ENCODE measurements at regions not wholly inside any gene's neighbourhood (a gene's known extent, or its start where the extent isn't known, plus 50 kb on each side); places are given as distances from the start of the nearest gene placed in this dataset.

DNA sequence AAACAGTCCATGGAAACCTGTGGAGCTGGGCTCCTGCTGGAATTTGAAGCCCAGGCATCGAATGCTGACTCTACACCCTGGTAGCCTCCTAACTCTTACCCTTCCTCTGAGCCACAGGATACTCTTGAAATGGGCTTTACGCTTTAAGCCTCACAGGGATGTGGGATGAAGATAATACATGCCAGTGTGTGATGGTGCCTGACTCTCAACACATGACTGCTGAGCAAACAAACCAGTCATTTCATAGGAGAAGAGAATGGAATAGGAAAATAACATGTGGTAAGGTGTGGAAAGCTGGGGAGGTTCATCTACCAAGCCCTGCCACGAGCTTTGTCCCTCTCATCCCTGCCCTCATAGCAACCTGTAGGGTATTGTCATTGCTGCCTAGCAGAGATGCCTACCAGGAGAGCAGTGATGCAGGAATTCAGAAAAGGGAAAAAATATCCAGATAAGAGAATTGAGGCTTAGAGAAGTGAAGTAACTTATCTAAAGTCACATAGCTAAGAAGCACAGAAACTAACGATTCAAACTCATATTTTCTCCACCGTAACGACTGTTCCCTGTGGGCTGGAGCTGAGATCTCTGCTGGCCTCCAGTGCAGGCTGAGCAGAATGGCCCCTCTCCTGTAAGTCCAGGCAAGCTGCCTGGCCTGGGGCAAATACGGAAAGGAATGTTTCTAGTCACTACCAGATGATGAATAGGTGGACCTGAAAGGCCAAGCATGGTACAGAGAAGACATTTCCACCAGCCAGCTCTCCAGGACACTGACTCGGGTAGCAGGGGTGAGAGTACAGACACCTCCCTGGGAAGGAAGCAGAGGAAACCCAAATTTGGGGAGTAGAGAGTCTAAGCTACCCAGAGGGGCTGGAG, 90.2 kb upstream of the DUSP5 start (continued):
- no peak for TF ChIP-seq CHD4 (IDR thresholded peaks at IDR 0.05)
- no peak for TF ChIP-seq FOXM1 (IDR thresholded peaks at IDR 0.05; ENCODE audit: low read depth, low read length)
- no peak for TF ChIP-seq ZNF207 (IDR thresholded peaks at IDR 0.05; ENCODE audit: borderline replicate concordance)
- no peak for TF ChIP-seq JUND (IDR thresholded peaks at IDR 0.05; ENCODE audit: low read depth, low read length)
- TF ChIP-seq, protein P1, sequence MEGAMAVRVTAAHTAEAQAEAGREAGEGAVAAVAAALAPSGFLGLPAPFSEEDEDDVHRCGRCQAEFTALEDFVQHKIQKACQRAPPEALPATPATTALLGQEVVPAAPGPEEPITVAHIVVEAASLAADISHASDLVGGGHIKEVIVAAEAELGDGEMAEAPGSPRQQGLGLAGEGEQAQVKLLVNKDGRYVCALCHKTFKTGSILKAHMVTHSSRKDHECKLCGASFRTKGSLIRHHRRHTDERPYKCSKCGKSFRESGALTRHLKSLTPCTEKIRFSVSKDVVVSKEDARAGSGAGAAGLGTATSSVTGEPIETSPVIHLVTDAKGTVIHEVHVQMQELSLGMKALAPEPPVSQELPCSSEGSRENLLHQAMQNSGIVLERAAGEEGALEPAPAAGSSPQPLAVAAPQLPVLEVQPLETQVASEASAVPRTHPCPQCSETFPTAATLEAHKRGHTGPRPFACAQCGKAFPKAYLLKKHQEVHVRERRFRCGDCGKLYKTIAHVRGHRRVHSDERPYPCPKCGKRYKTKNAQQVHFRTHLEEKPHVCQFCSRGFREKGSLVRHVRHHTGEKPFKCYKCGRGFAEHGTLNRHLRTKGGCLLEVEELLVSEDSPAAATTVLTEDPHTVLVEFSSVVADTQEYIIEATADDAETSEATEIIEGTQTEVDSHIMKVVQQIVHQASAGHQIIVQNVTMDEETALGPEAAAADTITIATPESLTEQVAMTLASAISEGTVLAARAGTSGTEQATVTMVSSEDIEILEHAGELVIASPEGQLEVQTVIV (IDR thresholded peaks at IDR 0.05; ENCODE audit: borderline replicate concordance, partially characterized antibody), result no peak

DNA sequence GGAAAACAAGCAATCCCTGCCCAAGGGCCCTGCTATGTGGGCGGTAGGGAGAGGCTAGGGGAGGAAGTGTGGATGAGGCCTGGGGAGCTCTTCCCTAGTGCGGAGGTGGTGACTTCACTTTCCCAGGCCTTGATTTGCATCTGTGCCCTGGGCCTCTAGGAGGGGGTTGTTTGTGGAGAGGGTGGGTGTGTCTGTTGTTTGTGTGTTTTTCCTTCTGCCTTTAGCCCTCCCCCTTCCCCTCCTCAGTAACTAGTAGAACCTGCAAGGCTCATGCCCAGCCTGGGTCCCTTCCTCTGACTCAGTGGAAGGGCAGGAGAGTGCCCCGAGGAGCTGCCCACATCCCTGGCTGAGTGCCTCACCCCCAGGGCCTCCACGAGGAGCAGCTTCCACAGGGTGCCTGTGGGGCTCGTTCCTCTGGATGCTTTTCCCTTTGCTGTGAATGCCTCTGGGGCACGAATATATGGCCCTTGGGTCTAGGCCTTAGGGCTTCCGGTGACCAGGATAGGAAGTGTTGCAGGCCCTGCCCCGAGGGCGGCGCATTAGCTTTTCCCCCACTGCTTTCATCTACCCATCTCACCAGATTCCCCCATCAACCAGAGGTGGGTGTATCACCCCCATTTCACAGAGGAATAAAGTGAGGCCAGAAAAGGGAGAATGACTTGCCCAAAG, 89.4 kb upstream of the DUSP5 start:
- Histone ChIP-seq H3K9ac (ENCODE audit: control insufficient read depth, insufficient read depth, low read length) (no peak overlapping the region), H3K4me2 (ENCODE audit: control insufficient read depth, insufficient read depth) (peak overlapping the region; percentile 23; the same call in 1 of the 2 replicates), H3K27me3 (replicated peaks in 1 of 2; ENCODE audit: control insufficient read depth in 2 of 2, insufficient read depth in 2 of 2, low read length in 1 of 2) (no peaks in the 10 kb centered on the region), H4K20me1 (ENCODE audit: control insufficient read depth, insufficient read depth) (no peaks in the 10 kb centered on the region), H2AFZ (ENCODE audit: control insufficient read depth, low read depth, low read length) (no peak overlapping the region), H3K4me3 (no peak overlapping the region), H3K27ac (ENCODE audit: control insufficient read depth, insufficient read depth) (no peak overlapping the region), H3K9me3 (replicated peaks; ENCODE audit: control insufficient read depth, insufficient read depth, low read length) (no peaks in the 10 kb centered on the region), H3K79me2 (ENCODE audit: control insufficient read depth, insufficient read depth, low read length) (no peaks in the 10 kb centered on the region), H3K36me3 (ENCODE audit: control insufficient read depth in 2 of 2, insufficient read depth in 2 of 2, low read length in 1 of 2) (no peaks in the 10 kb centered on the region), H3K4me1 (ENCODE audit: control insufficient read depth, insufficient read depth, low read length) (peaks cover 48% of the 10 kb centered on the region)
- DNase-seq (ENCODE audit: low read depth, low spot score) (no peak), ATAC-seq (no peak), FAIRE-seq (no peak)
- CTCF ChIA-PET, result interaction anchor here (0.5 to 3.7 kb wide), 7 partner anchors 11 to 192 kb away, joined by 3 to 20 read pairs (median 3); no protein-coding TSS in a partner anchor
- intact Hi-C loops (cut with micrococcal nuclease; ENCODE audit: unreplicated experiment), result no loop called here
- in situ Hi-C loops (cut with MboI), result no loop called here
- POLR2A ChIA-PET, result interaction anchor here (1.0 to 11.9 kb wide), 9 partner anchors 10 to 96 kb away, joined by 3 to 117 read pairs (median 6); no protein-coding TSS in a partner anchor
- SMC1A ChIA-PET (ENCODE audit: uncharacterized antibody, unreplicated experiment), result interaction anchor here (0.8 to 5.4 kb wide), 10 partner anchors 8 to 138 kb away, joined by 3 to 67 read pairs (median 7); no protein-coding TSS in a partner anchor
- 73% methylated on average over 10 of the region's 10 CpGs for WGBS (ENCODE audit: insufficient coverage, insufficient replicate concordance, low lambda C conversion rate, missing lambda C conversion rate)
- RAD21 ChIA-PET (ENCODE audit: unreplicated experiment), result interaction anchor here (0.6 to 14.4 kb wide), 10 partner anchors 12 to 96 kb away, joined by 3 to 241 read pairs (median 5); no protein-coding TSS in a partner anchor
- no TSS peak for BruUV-seq (replicated peaks)
- no peak for TF ChIP-seq EZH2 (IDR thresholded peaks at IDR 0.05; ENCODE audit: borderline replicate concordance, control insufficient read depth, low read depth, low read length)
- 0 out of 2 replicates have a peak, but pooled peaks have one; percentile 9 for TF ChIP-seq CREB1 (IDR thresholded peaks at IDR 0.05; ENCODE audit: low read depth)
- TF ChIP-seq ZSCAN29 (IDR thresholded peaks at IDR 0.05), result no peak
- TF ChIP-seq EED (IDR thresholded peaks at IDR 0.05; ENCODE audit: low read depth), result peak; percentile 67; the same call in 1 of the 2 replicates
- TF ChIP-seq FOS (IDR thresholded peaks at IDR 0.05; ENCODE audit: borderline replicate concordance, extremely low read depth, insufficient read length), result no peak
- TF ChIP-seq NBN (IDR thresholded peaks at IDR 0.05), result 0 out of 2 replicates have a peak, but pooled peaks have one; percentile 24
- TF ChIP-seq MYB (IDR thresholded peaks at IDR 0.05; ENCODE audit: borderline replicate concordance, low read depth, low read length), result no peak
- TF ChIP-seq ETV6 (conservative IDR thresholded peaks at IDR 0.05 in 1 of 2, IDR thresholded peaks at IDR 0.05 in 1 of 2; ENCODE audit: borderline replicate concordance in 1 of 2, low read depth in 1 of 2), result no peak
- TF ChIP-seq SPI1 (IDR thresholded peaks at IDR 0.05; ENCODE audit: borderline replicate concordance, insufficient read depth, low read depth, low read length), result peak; percentile 52
- TF ChIP-seq SIN3A (IDR thresholded peaks at IDR 0.05; ENCODE audit: low read depth, low read length), result no peak
- 0 out of 2 replicates have a peak, but pooled peaks have one; percentile 11 for TF ChIP-seq NR2F1 (conservative IDR thresholded peaks at IDR 0.05)
